ENCODE measurements at regions not wholly inside any gene's neighbourhood (a gene's known extent, or its start where the extent isn't known, plus 50 kb on each side); places are given as distances from the start of the nearest gene placed in this dataset.

- 51 to 56% methylated on average over 6 of the region's 6 CpGs for WGBS, 2 donors
- no peak overlapping the region for H3K4me3 ChIP-seq
- no peak for TF ChIP-seq CTCF (IDR thresholded peaks at IDR 0.05)
- TF ChIP-seq POLR2A (IDR thresholded peaks at IDR 0.05): no peak
- intact Hi-C loops (cut with DNase I): no loop called here
- no peaks in the 10 kb centered on the region for H3K27me3 ChIP-seq
- H3K9me3 ChIP-seq: no peaks in the 10 kb centered on the region
- H3K27ac ChIP-seq: peak overlapping the region in 1 of 4 donors; percentile 10
- DNase-seq: no peak
- H3K36me3 ChIP-seq: no peaks in the 10 kb centered on the region
- no peaks in the 10 kb centered on the region for H3K4me1 ChIP-seq
Measured at GRCh38 chr3:178289544-178290160, 246.6 kb upstream of the KCNMB2 start.

GRCh38 chr3:178291574-178292370, 244.5 kb upstream of the KCNMB2 start:
- no peaks in the 10 kb centered on the region for H3K36me3 ChIP-seq
- 60% methylated on average over 7 of the region's 7 CpGs for WGBS, 2 donors
- H3K4me1 ChIP-seq: no peaks in the 10 kb centered on the region
- no peaks in the 10 kb centered on the region for H3K27me3 ChIP-seq
- no peak overlapping the region for H3K27ac ChIP-seq
- no peaks in the 10 kb centered on the region for H3K9me3 ChIP-seq
- no peak overlapping the region for H3K4me3 ChIP-seq
- intact Hi-C loops (cut with DNase I): no loop called here
- no peak for DNase-seq
- TF ChIP-seq CTCF (IDR thresholded peaks at IDR 0.05) (no peak), POLR2A (IDR thresholded peaks at IDR 0.05) (no peak)

- Histone ChIP-seq H3K27ac (no peak overlapping the region), H3K36me3 (no peaks in the 10 kb centered on the region), H3K4me3 (no peak overlapping the region), H3K4me1 (no peaks in the 10 kb centered on the region), H3K9me3 (no peaks in the 10 kb centered on the region), H3K27me3 (no peaks in the 10 kb centered on the region)
- intact Hi-C loops (cut with DNase I): no loop called here
- TF ChIP-seq POLR2A (IDR thresholded peaks at IDR 0.05) (no peak), CTCF (IDR thresholded peaks at IDR 0.05) (no peak)
- DNase-seq: no peak
- 90 to 96% methylated on average over 2 of the region's 2 CpGs for WGBS, 2 donors
Measured at GRCh38 chr3:178295292-178295912, 240.8 kb upstream of the KCNMB2 start.

- TF ChIP-seq POLR2A (IDR thresholded peaks at IDR 0.05): no peak
- no peak for TF ChIP-seq CTCF (IDR thresholded peaks at IDR 0.05)
- no peaks in the 10 kb centered on the region for H3K4me1 ChIP-seq
Measured at GRCh38 chr3:178297199-178297598, 239.0 kb upstream of the KCNMB2 start.

GRCh38 chr3:178297740-178298139, 238.5 kb upstream of the KCNMB2 start:
- Histone ChIP-seq H3K36me3 (no peaks in the 10 kb centered on the region), H3K4me1 (no peaks in the 10 kb centered on the region), H3K4me3 (no peak overlapping the region), H3K9me3 (no peaks in the 10 kb centered on the region), H3K27ac (no peak overlapping the region), H3K27me3 (no peaks in the 10 kb centered on the region)
- 82 to 85% methylated on average over 8 of the region's 8 CpGs for WGBS, 2 donors
- intact Hi-C loops (cut with DNase I): no loop called here
- no peak for TF ChIP-seq POLR2A (IDR thresholded peaks at IDR 0.05)
- TF ChIP-seq CTCF (IDR thresholded peaks at IDR 0.05): no peak
- no peak for DNase-seq

More at GRCh38 chr3:178297199-178297598, 239.0 kb upstream of the KCNMB2 start:
- no peak for DNase-seq
- intact Hi-C loops (cut with DNase I): no loop called here
- 67 to 75% methylated on average over 1 of the region's 1 CpG for WGBS, 2 donors
- Histone ChIP-seq H3K36me3 (no peaks in the 10 kb centered on the region), H3K27me3 (no peaks in the 10 kb centered on the region), H3K9me3 (no peaks in the 10 kb centered on the region), H3K27ac (no peak overlapping the region), H3K4me3 (no peak overlapping the region)
